ENCODE measurements at regions not wholly inside any gene's neighbourhood (a gene's known extent, or its start where the extent isn't known, plus 50 kb on each side); places are given as distances from the start of the nearest gene placed in this dataset.

- H3K27me3 ChIP-seq (ENCODE audit: control insufficient read depth, insufficient read depth, low read length): no peaks in the 10 kb centered on the region
- ChIA-PET POLR2A (no interaction called here), CTCF (no interaction called here)
- no peak overlapping the region for H3K4me3 ChIP-seq (ENCODE audit: low read depth, low read length)
- H3K27ac ChIP-seq (ENCODE audit: low read depth, low read length): no peak overlapping the region
- H3K9me3 ChIP-seq (ENCODE audit: control insufficient read depth, insufficient read depth, low read length): peaks cover 7% of the 10 kb centered on the region; the same call in 1 of the 2 replicates
- no peak for TF ChIP-seq CTCF (IDR thresholded peaks at IDR 0.05; ENCODE audit: low read depth, low read length)
- DNase-seq (ENCODE audit: low read depth, low spot score): no peak
Measured at GRCh38 chr7:155172141-155172540, 102.0 kb downstream of the HTR5A start.

- H3K9me3 ChIP-seq (ENCODE audit: control insufficient read depth, insufficient read depth, low read length): no peaks in the 10 kb centered on the region; the same call in 1 of the 2 replicates
- H3K27me3 ChIP-seq (ENCODE audit: control insufficient read depth, insufficient read depth, low read length): no peaks in the 10 kb centered on the region
- H3K27ac ChIP-seq (ENCODE audit: low read depth, low read length): no peak overlapping the region
- DNase-seq (ENCODE audit: low read depth, low spot score): no peak
- no peak for TF ChIP-seq CTCF (IDR thresholded peaks at IDR 0.05; ENCODE audit: low read depth, low read length)
- ChIA-PET CTCF (interaction anchor here (1.0 to 1.3 kb wide), 2 partner anchors 16 to 171 kb away, joined by 6 to 7 read pairs; no protein-coding TSS in a partner anchor), POLR2A (no interaction called here)
- H3K4me3 ChIP-seq (ENCODE audit: low read depth, low read length): no peak overlapping the region
Measured at GRCh38 chr7:155173905-155174304, 103.8 kb downstream of the HTR5A start.

DNA sequence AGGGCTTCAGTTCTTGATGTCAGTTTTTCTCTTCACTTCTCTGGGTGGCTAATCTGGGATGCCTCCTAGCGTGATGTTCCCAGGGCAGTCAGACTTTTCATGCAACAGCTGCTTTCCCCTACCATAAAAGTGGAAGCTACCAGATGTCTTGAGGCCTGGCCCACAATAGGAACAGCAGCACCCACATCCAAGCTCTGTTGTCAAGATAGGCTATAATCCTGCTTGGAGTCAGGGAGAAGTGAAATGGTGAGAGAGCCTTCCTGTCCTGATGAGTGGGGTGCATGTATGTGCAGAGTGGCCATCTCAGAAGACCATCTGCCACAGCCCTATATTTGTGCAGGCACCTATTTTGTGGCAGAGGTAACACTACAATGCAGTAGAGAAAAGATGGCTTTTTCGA, 108.0 kb downstream of the HTR5A start:
- TF ChIP-seq CTCF (IDR thresholded peaks at IDR 0.05; ENCODE audit: low read depth, low read length): no peak
- POLR2A ChIA-PET: no interaction called here
- Histone ChIP-seq H3K4me3 (ENCODE audit: low read depth, low read length) (no peak overlapping the region), H3K27me3 (ENCODE audit: control insufficient read depth, insufficient read depth, low read length) (peaks cover 3% of the 10 kb centered on the region), H3K27ac (ENCODE audit: low read depth, low read length) (no peak overlapping the region), H3K9me3 (ENCODE audit: control insufficient read depth, insufficient read depth, low read length) (no peaks in the 10 kb centered on the region; the same call in 1 of the 2 replicates)
- CTCF ChIA-PET: no interaction called here
- DNase-seq (ENCODE audit: low read depth, low spot score): no peak

- Histone ChIP-seq H3K4me3 (ENCODE audit: low read depth, low read length) (no peak overlapping the region), H3K27me3 (ENCODE audit: control insufficient read depth, insufficient read depth, low read length) (peaks cover 5% of the 10 kb centered on the region), H3K9me3 (ENCODE audit: control insufficient read depth, insufficient read depth, low read length) (peaks cover 30% of the 10 kb centered on the region), H3K27ac (ENCODE audit: low read depth, low read length) (no peak overlapping the region)
- TF ChIP-seq CTCF (IDR thresholded peaks at IDR 0.05; ENCODE audit: low read depth, low read length): no peak
- CTCF ChIA-PET: no interaction called here
- POLR2A ChIA-PET: no interaction called here
- no peak for DNase-seq (ENCODE audit: low read depth, low spot score)
Measured at GRCh38 chr7:155181768-155182167, 111.6 kb downstream of the HTR5A start.

GRCh38 chr7:155182406-155182970, 112.4 kb downstream of the HTR5A start:
- CTCF ChIA-PET: no interaction called here
- peaks cover 5% of the 10 kb centered on the region for H3K27me3 ChIP-seq (ENCODE audit: control insufficient read depth, insufficient read depth, low read length)
- POLR2A ChIA-PET: no interaction called here
- DNase-seq (ENCODE audit: low read depth, low spot score): no peak
- no peak overlapping the region for H3K4me3 ChIP-seq (ENCODE audit: low read depth, low read length)
- no peak for TF ChIP-seq CTCF (IDR thresholded peaks at IDR 0.05; ENCODE audit: low read depth, low read length)
- peaks cover 38% of the 10 kb centered on the region for H3K9me3 ChIP-seq (ENCODE audit: control insufficient read depth, insufficient read depth, low read length)
- no peak overlapping the region for H3K27ac ChIP-seq (ENCODE audit: low read depth, low read length)

All from AG04450 (cell line).